Neuronal stem cell (in vitro differentiated cells): ENCODE measurements at regions not wholly inside any gene's neighbourhood (a gene's known extent, or its start where the extent isn't known, plus 50 kb on each side); places are given as distances from the start of the nearest gene placed in this dataset.
"Not testable (repeated sequence)": the region's sequence is repeated elsewhere in the genome, so short reads cannot be mapped to it uniquely, and the experiment has no call there.

ENCODE experiments used
- DNase-seq: peaks from one replicate; pipeline ENCODE4 v3.0.0-alpha.2; 2013; ENCODE audit warnings: low spot score
- H2AFZ ChIP-seq: one replicate; pipeline ENCODE4 v1.6.1; 2013; ENCODE audit warnings: mild to moderate bottlenecking, low read length, inconsistent platforms
- H2AK5ac ChIP-seq: 2 replicates; pipeline ENCODE4 v1.6.1; 2013; ENCODE audit warnings: low read depth, mild to moderate bottlenecking, inconsistent platforms, low read length, moderate library complexity, mixed read lengths
- H2BK120ac ChIP-seq: 2 replicates; pipeline ENCODE4 v1.6.1; 2013; ENCODE audit warnings: low read depth, mild to moderate bottlenecking, inconsistent platforms, low read length, moderate library complexity, mixed read lengths
- H2BK12ac ChIP-seq: one replicate; pipeline ENCODE4 v1.6.1; 2013; ENCODE audit warnings: low read length, inconsistent platforms
- H2BK15ac ChIP-seq: 2 replicates; pipeline ENCODE4 v1.6.1; 2013; ENCODE audit warnings: mild to moderate bottlenecking, low read length, inconsistent platforms, mixed read lengths
- H2BK5ac ChIP-seq: one replicate; pipeline ENCODE4 v1.6.1; 2013; ENCODE audit warnings: inconsistent platforms, mild to moderate bottlenecking, low read length, moderate library complexity
- H3K14ac ChIP-seq: one replicate; pipeline ENCODE4 v1.6.1; 2013; ENCODE audit warnings: low read length, inconsistent platforms
- H3K18ac ChIP-seq: 2 replicates; pipeline ENCODE4 v1.6.1; 2013; ENCODE audit warnings: low read length, inconsistent platforms
- H3K23ac ChIP-seq: 2 replicates; pipeline ENCODE4 v1.6.1; 2013; ENCODE audit warnings: low read depth, mild to moderate bottlenecking, mixed read lengths, low read length, inconsistent platforms; ENCODE audit not compliant: poor library complexity
- H3K27ac ChIP-seq: replicated peaks from 3 replicates; pipeline ENCODE4 v1.5.1; 2013; ENCODE audit warnings: low read length, inconsistent platforms
- H3K27me3 ChIP-seq, 3 experiments: 2 replicates each; pipeline ENCODE4 v1.6.1; 2013; ENCODE audit warnings: low read length in 3 of 3, mild to moderate bottlenecking in 2 of 3, inconsistent platforms in 1 of 3, low read depth in 1 of 3, mixed read lengths in 1 of 3, moderate library complexity in 1 of 3; ENCODE audit not compliant: control insufficient read depth in 3 of 3, insufficient read depth in 3 of 3
- H3K36me3 ChIP-seq, 2 donors: replicated peaks in 1 of 2; 2 replicates each; pipeline ENCODE4 v1.6.1; 2013; ENCODE audit warnings: low read length in 2 of 2; ENCODE audit not compliant: control insufficient read depth in 2 of 2, insufficient read depth in 2 of 2
- H3K4ac ChIP-seq: 2 replicates; pipeline ENCODE4 v1.6.1; 2013; ENCODE audit warnings: inconsistent platforms, mild to moderate bottlenecking, low read length, moderate library complexity
- H3K4me1 ChIP-seq, 2 donors: 1 replicate in 1 of 2; 2 replicates in 1 of 2; pipeline ENCODE4 v1.6.1; 2013; ENCODE audit warnings: low read length in 2 of 2, low read depth in 1 of 2; ENCODE audit not compliant: control insufficient read depth in 2 of 2, insufficient read depth in 1 of 2
- H3K4me2 ChIP-seq: one replicate; pipeline ENCODE4 v1.6.1; 2013; ENCODE audit warnings: mild to moderate bottlenecking, low read length, inconsistent platforms; ENCODE audit not compliant: insufficient read depth, poor library complexity, severe bottlenecking
- H3K4me3 ChIP-seq, 2 donors: 2 replicates each; pipeline ENCODE4 v1.5.1; 2013; ENCODE audit warnings: low read length in 2 of 2, mild to moderate bottlenecking in 2 of 2, inconsistent platforms in 1 of 2, moderate library complexity in 1 of 2
- H3K79me1 ChIP-seq: one replicate; pipeline ENCODE4 v1.6.1; 2013; ENCODE audit warnings: low read depth, mild to moderate bottlenecking, inconsistent platforms, low read length, moderate library complexity
- H3K9ac ChIP-seq: one replicate; pipeline ENCODE4 v1.6.1; 2013; ENCODE audit warnings: mild to moderate bottlenecking, low read depth, low read length, inconsistent platforms; ENCODE audit not compliant: poor library complexity
- H3K9me3 ChIP-seq, 2 donors: replicated peaks in 1 of 2; 2 replicates each; pipeline versions ENCODE3 to v1.6.1; 2013; ENCODE audit warnings: low read length in 2 of 2, mild to moderate bottlenecking in 2 of 2, inconsistent platforms in 1 of 2, low read depth in 1 of 2, mixed read lengths in 1 of 2, moderate library complexity in 1 of 2; ENCODE audit not compliant: control insufficient read depth in 2 of 2, insufficient read depth in 1 of 2
- H4K8ac ChIP-seq: one replicate; pipeline ENCODE4 v1.6.1; 2013; ENCODE audit warnings: low read depth, mild to moderate bottlenecking, inconsistent platforms, low read length, moderate library complexity
- H4K91ac ChIP-seq: one replicate; pipeline ENCODE4 v1.6.1; 2013; ENCODE audit warnings: low read length, low read depth, mild to moderate bottlenecking, inconsistent platforms; ENCODE audit not compliant: poor library complexity
- WGBS, 2 donors: extraction: QIAGEN DNeasy Blood & Tissue Kit; methylation state at CpG; one replicate each; pipeline ENCODE4 v1.1.7; 2013; ENCODE audit warnings: missing lambda C conversion rate in 2 of 2, mixed read lengths in 1 of 2; ENCODE audit not compliant: insufficient read length in 2 of 2, insufficient replicate concordance in 1 of 2; ENCODE audit errors: extremely low coverage in 2 of 2; 5-methylcytosine and 5-hydroxymethylcytosine counted together

- no CpG with 5 or more reads among the region's 7 CpGs for WGBS, 2 donors
- peaks cover 0 to 2% of the 10 kb centered on the region in 2 donors for H3K36me3 ChIP-seq
- no peak for DNase-seq
Measured at GRCh38 chr17:51427323-51427811, 167.0 kb downstream of the UTP18 start.

GRCh38 chr17:51427856-51428255, 167.5 kb downstream of the UTP18 start:
- no peak overlapping the region for H2AFZ ChIP-seq
- peaks cover 0 to 2% of the 10 kb centered on the region in 2 donors for H3K36me3 ChIP-seq
- H3K27ac ChIP-seq, result no peak overlapping the region
- no peak for DNase-seq
- H3K9me3 ChIP-seq, result peaks cover 0 to 8% of the 10 kb centered on the region in 2 donors
- H3K4me2 ChIP-seq, result no peak overlapping the region
- no peaks in the 10 kb centered on the region for H3K79me1 ChIP-seq
- H4K91ac ChIP-seq, result no peak overlapping the region
- H3K4ac ChIP-seq, result no peak overlapping the region
- no peaks in the 10 kb centered on the region for H3K27me3 ChIP-seq
- H2BK5ac ChIP-seq, result no peak overlapping the region
- no peak overlapping the region for H3K23ac ChIP-seq
- H3K14ac ChIP-seq, result no peak overlapping the region
- no peak overlapping the region for H3K9ac ChIP-seq
- H3K4me3 ChIP-seq, result no peak overlapping the region
- no peak overlapping the region for H2AK5ac ChIP-seq
- H2BK12ac ChIP-seq, result no peak overlapping the region
- H3K18ac ChIP-seq, result no peak overlapping the region
- no CpG with 5 or more reads among the region's 4 CpGs for WGBS, 2 donors
- H4K8ac ChIP-seq, result no peak overlapping the region
- no peak overlapping the region for H2BK15ac ChIP-seq
- H3K4me1 ChIP-seq, result no peaks in the 10 kb centered on the region
- H2BK120ac ChIP-seq, result no peak overlapping the region

More at GRCh38 chr17:51427323-51427811, 167.0 kb downstream of the UTP18 start:
- H2AK5ac ChIP-seq, result no peak overlapping the region
- H3K18ac ChIP-seq, result no peak overlapping the region
- H2BK12ac ChIP-seq, result no peak overlapping the region
- H2BK120ac ChIP-seq, result no peak overlapping the region
- no peaks in the 10 kb centered on the region for H3K4me1 ChIP-seq
- H3K27me3 ChIP-seq, result no peaks in the 10 kb centered on the region
- no peak overlapping the region for H4K8ac ChIP-seq
- H3K9me3 ChIP-seq, result peaks cover 0 to 8% of the 10 kb centered on the region in 2 donors
- H3K27ac ChIP-seq, result no peak overlapping the region
- no peak overlapping the region for H2BK5ac ChIP-seq
- H4K91ac ChIP-seq, result no peak overlapping the region
- no peak overlapping the region for H3K4me2 ChIP-seq
- no peak overlapping the region for H2AFZ ChIP-seq
- no peak overlapping the region for H3K4me3 ChIP-seq
- no peak overlapping the region for H3K4ac ChIP-seq
- H2BK15ac ChIP-seq, result no peak overlapping the region
- no peak overlapping the region for H3K14ac ChIP-seq
- H3K79me1 ChIP-seq, result no peaks in the 10 kb centered on the region
- H3K9ac ChIP-seq, result no peak overlapping the region
- H3K23ac ChIP-seq, result no peak overlapping the region

GRCh38 chr17:51428668-51429495, 168.5 kb downstream of the UTP18 start:
- Histone ChIP-seq H3K4me3 (peak overlapping the region in 1 of 2 donors; percentile 15), H3K27me3 (no peaks in the 10 kb centered on the region), H3K27ac (no peak overlapping the region), H2BK120ac (no peak overlapping the region), H3K79me1 (no peaks in the 10 kb centered on the region), H3K9me3 (peaks cover 0 to 8% of the 10 kb centered on the region in 2 donors), H3K23ac (no peak overlapping the region), H3K14ac (no peak overlapping the region), H2AK5ac (no peak overlapping the region), H2BK15ac (no peak overlapping the region), H3K4me2 (no peak overlapping the region), H3K36me3 (peaks cover 0 to 2% of the 10 kb centered on the region in 2 donors), H2AFZ (no peak overlapping the region), H4K8ac (no peak overlapping the region), H3K4me1 (no peaks in the 10 kb centered on the region), H2BK12ac (no peak overlapping the region), H3K9ac (no peak overlapping the region), H3K18ac (no peak overlapping the region), H4K91ac (no peak overlapping the region), H2BK5ac (no peak overlapping the region), H3K4ac (no peak overlapping the region)
- WGBS, 2 donors, result no CpG with 5 or more reads among the region's 8 CpGs
- no peak for DNase-seq

- not testable (repeated sequence) for H3K14ac ChIP-seq, H3K9ac ChIP-seq, H4K8ac ChIP-seq, H3K4me1 ChIP-seq, H3K4me3 ChIP-seq, H2BK5ac ChIP-seq, H3K23ac ChIP-seq, H2AK5ac ChIP-seq, DNase-seq, H3K4me2 ChIP-seq, H3K36me3 ChIP-seq, H3K9me3 ChIP-seq, H3K79me1 ChIP-seq, H3K18ac ChIP-seq, H3K4ac ChIP-seq, H2AFZ ChIP-seq, H3K27ac ChIP-seq, H2BK15ac ChIP-seq, H4K91ac ChIP-seq, H2BK120ac ChIP-seq, H3K27me3 ChIP-seq, H2BK12ac ChIP-seq
- WGBS, 2 donors, result no CpG with 5 or more reads among the region's 3 CpGs
Measured at GRCh38 chr17:51429938-51430337, 169.6 kb downstream of the UTP18 start.
